ENCODE measurements at regions not wholly inside any gene's neighbourhood (a gene's known extent, or its start where the extent isn't known, plus 50 kb on each side); places are given as distances from the start of the nearest gene placed in this dataset.
"Not testable (repeated sequence)": the region's sequence is repeated elsewhere in the genome, so short reads cannot be mapped to it uniquely, and the experiment has no call there.

DNA sequence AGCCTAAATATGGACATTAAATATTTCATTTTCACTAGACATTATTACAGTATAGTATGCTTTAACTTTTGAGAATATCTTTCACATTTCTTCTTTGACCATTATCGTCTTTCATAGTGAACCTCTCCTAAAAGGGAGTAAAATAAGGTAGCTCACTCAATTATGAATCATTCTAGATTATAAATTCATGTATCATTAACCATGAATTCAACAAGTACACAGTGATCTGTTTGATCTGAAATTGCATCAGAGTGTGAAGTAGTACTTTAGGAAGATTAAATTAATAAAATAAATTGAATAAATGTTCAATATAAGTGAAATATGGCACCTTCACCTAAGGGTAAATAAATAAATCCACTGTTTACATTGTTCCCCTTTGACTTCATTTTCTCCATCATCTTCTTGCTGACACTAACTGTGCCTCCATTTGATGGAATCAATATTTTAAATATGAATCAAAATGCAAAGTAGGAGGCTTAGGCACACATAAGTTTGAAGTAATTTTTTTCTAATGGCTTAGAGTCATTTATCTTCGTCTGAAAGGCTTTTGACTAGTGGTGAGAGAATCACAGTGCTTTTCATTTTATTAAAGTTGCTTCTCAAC, 174.1 kb upstream of the MDFIC2 start:
- no peak overlapping the region for H3K4me3 ChIP-seq (ENCODE audit: low read depth, low read length)
- DNase-seq (ENCODE audit: low read depth) = no peak
- TF ChIP-seq MYC (IDR thresholded peaks at IDR 0.05; ENCODE audit: low read depth, low read length) = no peak
- TF ChIP-seq, protein P1, sequence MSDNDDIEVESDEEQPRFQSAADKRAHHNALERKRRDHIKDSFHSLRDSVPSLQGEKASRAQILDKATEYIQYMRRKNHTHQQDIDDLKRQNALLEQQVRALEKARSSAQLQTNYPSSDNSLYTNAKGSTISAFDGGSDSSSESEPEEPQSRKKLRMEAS (IDR thresholded peaks at IDR 0.05; ENCODE audit: low read depth, low read length) = no peak
- TF ChIP-seq POLR2A (IDR thresholded peaks at IDR 0.05; ENCODE audit: extremely low read depth, insufficient read length) = no peak

DNA sequence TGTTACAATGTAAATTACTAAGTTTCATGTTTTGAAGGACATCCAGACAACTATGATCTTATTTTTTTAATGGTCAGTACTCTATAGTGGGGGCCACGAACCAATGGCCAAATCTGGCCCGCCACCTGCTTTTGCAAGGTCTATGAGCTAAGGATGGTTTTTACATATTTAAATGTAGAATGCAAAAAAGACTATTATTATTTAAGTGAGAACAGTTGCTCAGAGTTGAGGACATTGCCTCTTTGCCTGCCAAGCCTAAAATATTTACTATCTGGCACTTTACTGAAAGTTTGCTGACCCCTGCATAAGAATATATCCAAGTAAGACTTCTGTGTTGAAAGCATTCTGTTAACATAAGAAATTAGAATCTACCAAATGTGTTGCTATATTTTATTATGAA, 163.7 kb upstream of the MDFIC2 start:
- no peak overlapping the region for H3K4me3 ChIP-seq (ENCODE audit: low read depth, low read length)
- DNase-seq (ENCODE audit: low read depth) = no peak
- TF ChIP-seq, protein P2, sequence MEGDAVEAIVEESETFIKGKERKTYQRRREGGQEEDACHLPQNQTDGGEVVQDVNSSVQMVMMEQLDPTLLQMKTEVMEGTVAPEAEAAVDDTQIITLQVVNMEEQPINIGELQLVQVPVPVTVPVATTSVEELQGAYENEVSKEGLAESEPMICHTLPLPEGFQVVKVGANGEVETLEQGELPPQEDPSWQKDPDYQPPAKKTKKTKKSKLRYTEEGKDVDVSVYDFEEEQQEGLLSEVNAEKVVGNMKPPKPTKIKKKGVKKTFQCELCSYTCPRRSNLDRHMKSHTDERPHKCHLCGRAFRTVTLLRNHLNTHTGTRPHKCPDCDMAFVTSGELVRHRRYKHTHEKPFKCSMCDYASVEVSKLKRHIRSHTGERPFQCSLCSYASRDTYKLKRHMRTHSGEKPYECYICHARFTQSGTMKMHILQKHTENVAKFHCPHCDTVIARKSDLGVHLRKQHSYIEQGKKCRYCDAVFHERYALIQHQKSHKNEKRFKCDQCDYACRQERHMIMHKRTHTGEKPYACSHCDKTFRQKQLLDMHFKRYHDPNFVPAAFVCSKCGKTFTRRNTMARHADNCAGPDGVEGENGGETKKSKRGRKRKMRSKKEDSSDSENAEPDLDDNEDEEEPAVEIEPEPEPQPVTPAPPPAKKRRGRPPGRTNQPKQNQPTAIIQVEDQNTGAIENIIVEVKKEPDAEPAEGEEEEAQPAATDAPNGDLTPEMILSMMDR (IDR thresholded peaks at IDR 0.05; ENCODE audit: low read depth, low read length) = no peak
- TF ChIP-seq MYC (IDR thresholded peaks at IDR 0.05; ENCODE audit: low read depth, low read length) (no peak), POLR2A (IDR thresholded peaks at IDR 0.05; ENCODE audit: extremely low read depth, insufficient read length) (no peak)
- TF ChIP-seq, protein P1 (IDR thresholded peaks at IDR 0.05; ENCODE audit: low read depth, low read length) = no peak

DNA sequence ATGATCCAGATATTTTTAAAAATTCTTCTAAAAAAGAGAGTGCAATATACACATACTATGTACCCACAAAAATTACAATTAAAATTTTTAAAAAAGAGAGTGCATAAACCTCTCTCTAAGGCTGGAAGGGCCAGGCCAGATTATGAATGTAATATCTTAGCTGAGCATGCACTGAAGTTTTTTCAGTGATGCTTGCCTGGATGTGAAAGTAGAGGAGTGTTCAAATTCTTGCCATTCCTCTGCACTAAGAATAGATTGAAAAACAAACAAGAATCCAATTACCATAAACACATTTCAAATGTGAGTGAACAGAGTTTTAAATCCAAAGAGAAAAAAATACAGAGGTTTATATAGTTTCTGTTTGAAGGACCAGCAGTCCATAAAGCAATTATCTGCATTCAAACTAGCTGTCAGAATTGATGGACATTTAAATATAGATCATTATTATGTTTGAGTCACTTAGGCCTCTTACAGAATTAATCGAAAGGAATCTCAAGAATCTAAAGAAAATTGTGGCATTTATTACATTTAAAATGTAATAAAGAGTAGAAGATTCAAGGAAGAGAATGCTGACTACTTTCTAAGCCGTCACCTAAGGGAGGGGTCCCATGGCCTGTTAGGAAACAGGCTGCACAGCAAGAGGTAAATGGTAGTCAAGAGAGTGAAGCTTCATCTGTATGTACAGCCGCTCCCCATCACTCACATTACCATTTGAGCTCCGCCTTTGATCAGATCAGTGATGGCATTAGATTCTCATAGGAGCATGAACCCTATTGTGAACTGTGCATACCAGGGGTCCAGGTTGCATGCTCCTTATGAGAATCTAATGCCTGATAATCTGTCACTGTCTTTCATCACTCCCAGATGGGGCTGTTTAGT, 159.3 kb upstream of the MDFIC2 start:
- no peak for DNase-seq (ENCODE audit: low read depth)
- H3K4me3 ChIP-seq (ENCODE audit: low read depth, low read length) = no peak overlapping the region
- TF ChIP-seq POLR2A (IDR thresholded peaks at IDR 0.05; ENCODE audit: extremely low read depth, insufficient read length) (no peak), MYC (IDR thresholded peaks at IDR 0.05; ENCODE audit: low read depth, low read length) (no peak)
- TF ChIP-seq, protein P2 (IDR thresholded peaks at IDR 0.05; ENCODE audit: low read depth, low read length) = no peak
- TF ChIP-seq, protein P1 (IDR thresholded peaks at IDR 0.05; ENCODE audit: low read depth, low read length) = no peak

DNA sequence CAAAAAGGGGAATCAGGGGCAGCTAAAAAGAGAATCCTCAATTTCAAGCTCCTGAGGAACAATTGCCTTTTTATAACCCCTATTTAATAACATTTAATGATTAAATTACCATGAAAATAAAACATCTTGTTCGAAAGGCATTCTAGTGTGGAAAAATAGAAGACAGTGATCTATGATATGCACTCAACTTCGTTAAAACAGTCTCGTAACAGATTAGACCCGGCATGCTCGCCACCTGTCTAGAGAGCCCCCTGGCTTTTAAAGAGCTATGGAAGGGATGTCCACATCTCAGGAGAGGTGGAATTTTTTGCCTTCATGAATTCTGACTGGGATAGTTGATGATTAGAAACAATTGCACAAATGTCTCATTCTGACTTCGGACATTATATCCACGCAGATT, 153.7 kb upstream of the MDFIC2 start:
- no peak overlapping the region for H3K4me3 ChIP-seq (ENCODE audit: low read depth, low read length)
- DNase-seq (ENCODE audit: low read depth) = no peak
- TF ChIP-seq, protein P2 (IDR thresholded peaks at IDR 0.05; ENCODE audit: low read depth, low read length) = no peak
- TF ChIP-seq POLR2A (IDR thresholded peaks at IDR 0.05; ENCODE audit: extremely low read depth, insufficient read length) = no peak
- TF ChIP-seq, protein P1 (IDR thresholded peaks at IDR 0.05; ENCODE audit: low read depth, low read length) = no peak
- TF ChIP-seq MYC (IDR thresholded peaks at IDR 0.05; ENCODE audit: low read depth, low read length) = no peak

DNA sequence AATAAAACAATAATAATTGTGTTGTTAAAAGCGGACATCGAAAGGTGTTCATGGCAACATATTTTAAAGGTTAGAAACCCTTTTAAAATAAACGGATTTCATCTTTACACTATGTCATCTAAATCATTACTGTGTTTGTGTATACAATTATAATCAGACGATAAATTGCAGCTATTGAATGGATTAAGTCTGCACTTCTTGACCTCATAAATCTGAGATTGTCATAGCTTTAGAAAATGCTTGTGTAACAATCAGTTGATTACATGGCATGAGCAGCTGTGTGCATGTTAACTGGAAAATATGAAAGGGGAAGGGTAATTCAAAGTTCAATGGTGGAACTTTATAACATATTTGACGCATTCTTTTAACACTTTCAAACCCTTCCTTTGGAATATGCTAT, 152.4 kb upstream of the MDFIC2 start:
- no peak for DNase-seq (ENCODE audit: low read depth)
- H3K4me3 ChIP-seq (ENCODE audit: low read depth, low read length) = no peak overlapping the region
- TF ChIP-seq, protein P1 (IDR thresholded peaks at IDR 0.05; ENCODE audit: low read depth, low read length) = no peak
- TF ChIP-seq, protein P2 (IDR thresholded peaks at IDR 0.05; ENCODE audit: low read depth, low read length) = no peak
- TF ChIP-seq POLR2A (IDR thresholded peaks at IDR 0.05; ENCODE audit: extremely low read depth, insufficient read length) (no peak), MYC (IDR thresholded peaks at IDR 0.05; ENCODE audit: low read depth, low read length) (no peak)

DNA sequence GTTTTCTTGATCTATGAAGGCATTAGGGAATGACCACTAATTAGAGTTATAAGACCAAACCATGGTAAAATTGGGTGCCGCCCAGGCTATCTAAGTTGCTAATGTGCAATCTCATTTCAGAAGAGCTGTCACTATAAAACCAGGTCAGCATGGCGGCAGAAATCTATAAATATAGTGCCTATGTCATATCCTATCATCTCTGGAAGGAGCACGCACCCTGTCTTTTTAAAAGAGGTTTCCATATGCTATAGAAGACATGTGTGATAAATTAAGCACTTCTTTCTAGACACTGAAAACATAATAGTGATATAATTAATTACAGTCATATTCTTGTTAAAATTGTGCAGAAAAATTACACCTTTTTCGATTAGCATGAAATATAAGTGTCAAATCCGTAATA, 152.0 kb upstream of the MDFIC2 start:
- no peak overlapping the region for H3K4me3 ChIP-seq (ENCODE audit: low read depth, low read length)
- no peak for TF ChIP-seq MYC (IDR thresholded peaks at IDR 0.05; ENCODE audit: low read depth, low read length)
- TF ChIP-seq, protein P1 (IDR thresholded peaks at IDR 0.05; ENCODE audit: low read depth, low read length) = no peak
- TF ChIP-seq, protein P2 (IDR thresholded peaks at IDR 0.05; ENCODE audit: low read depth, low read length) = no peak
- no peak for TF ChIP-seq POLR2A (IDR thresholded peaks at IDR 0.05; ENCODE audit: extremely low read depth, insufficient read length)
- DNase-seq (ENCODE audit: low read depth) = no peak

DNA sequence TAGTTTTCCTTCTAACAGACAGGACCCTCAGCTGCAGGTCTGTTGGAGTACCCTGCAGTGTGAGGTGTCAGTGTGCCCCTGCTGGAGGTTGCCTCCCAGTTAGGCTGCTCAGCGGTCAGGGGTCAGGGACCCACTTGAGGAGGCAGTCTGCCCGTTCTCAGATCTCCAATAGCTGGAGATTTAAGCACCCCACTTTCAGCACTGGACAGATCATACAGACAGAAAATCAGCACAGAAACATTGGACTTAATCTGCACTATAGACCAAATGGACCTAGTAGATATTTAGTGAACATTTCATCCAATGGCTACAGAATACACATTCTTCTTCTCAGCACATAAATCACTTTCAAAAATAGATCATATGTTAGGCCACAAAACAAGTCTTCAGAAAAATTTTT, 137.8 kb upstream of the MDFIC2 start:
- not testable (repeated sequence) for H3K4me3 ChIP-seq (ENCODE audit: low read depth, low read length); DNase-seq (ENCODE audit: low read depth)

DNA sequence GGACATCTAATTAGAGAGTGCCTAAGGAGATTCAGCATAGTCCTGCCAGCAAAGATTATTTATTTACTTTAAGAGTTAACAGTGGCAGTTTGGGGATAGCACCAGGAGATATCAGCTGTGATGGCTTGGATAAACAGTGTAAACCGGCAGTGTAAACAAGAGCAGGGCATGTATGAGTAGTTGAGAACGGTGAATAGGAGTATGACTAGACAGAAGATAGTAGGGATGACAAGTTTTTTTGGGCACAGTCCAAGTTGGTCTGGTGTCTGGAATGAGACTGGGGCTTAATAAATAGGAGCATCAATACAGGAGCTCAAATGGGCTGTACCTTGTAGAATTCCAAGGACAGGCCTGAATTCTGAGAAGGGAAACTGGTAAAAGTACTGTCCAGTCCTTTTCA, 123.0 kb upstream of the MDFIC2 start:
- H3K4me3 ChIP-seq (ENCODE audit: low read depth, low read length); DNase-seq (ENCODE audit: low read depth): not testable (repeated sequence)

Measured in NB4 (cell line).